GM12878 (cell line): ENCODE measurements at regions not wholly inside any gene's neighbourhood (a gene's known extent, or its start where the extent isn't known, plus 50 kb on each side); places are given as distances from the start of the nearest gene placed in this dataset.

Experiments
- BCLAF1 ChIP-seq: fragments of 450-650 bp; IDR thresholded peaks from 2 replicates; pipeline ENCODE4 v1.6.1; 2017; ENCODE audit warnings: antibody characterized with exemption, mild to moderate bottlenecking, moderate library complexity
- CEBPB ChIP-seq, 2 experiments: fragments of 150-350 bp in 1 of 2; IDR thresholded peaks; 2 replicates each; pipeline ENCODE4 v1.6.1; 2012 to 2014; ENCODE audit warnings: low read depth in 2 of 2, low read length in 2 of 2, borderline replicate concordance in 1 of 2, inconsistent platforms in 1 of 2
- EP300 ChIP-seq, 2 experiments: fragments of 150-350 bp in 1 of 2; IDR thresholded peaks; 2 replicates each; pipeline ENCODE4 v1.6.1; 2011 to 2012; ENCODE audit warnings: low read depth in 2 of 2, low read length in 2 of 2, borderline replicate concordance in 1 of 2, improper control_type of control experiment in 1 of 2, inconsistent platforms in 1 of 2; ENCODE audit not compliant: control insufficient read depth in 1 of 2
- EZH2 ChIP-seq: IDR thresholded peaks from 2 replicates; pipeline ENCODE4 v1.6.1; 2012; ENCODE audit warnings: low read depth, mild to moderate bottlenecking, control low read depth, inconsistent platforms, low read length, borderline replicate concordance; ENCODE audit not compliant: control insufficient read depth
- NFYB ChIP-seq: IDR thresholded peaks from 2 replicates; pipeline ENCODE4 v1.6.1; 2011; ENCODE audit warnings: low read depth, mild to moderate bottlenecking, low read length, improper control_type of control experiment, moderate library complexity; ENCODE audit not compliant: insufficient read depth
- TF ChIP-seq, protein P1 (sequence below), 3 experiments: IDR thresholded peaks in 2 of 3; conservative IDR thresholded peaks in 1 of 3; 2 replicates each; pipeline ENCODE4 v1.5.1; 2011; ENCODE audit warnings: low read depth in 3 of 3, low read length in 3 of 3, mild to moderate bottlenecking in 3 of 3, control low read depth in 2 of 3, moderate library complexity in 2 of 3, inconsistent platforms in 1 of 3, mixed read lengths in 1 of 3; ENCODE audit not compliant: control insufficient read depth in 2 of 3, insufficient read depth in 1 of 3; ENCODE audit errors: extremely low read depth in 1 of 3
- TF ChIP-seq, protein P2 (sequence below): IDR thresholded peaks from 2 replicates; pipeline ENCODE4 v1.6.1; 2011; ENCODE audit warnings: borderline replicate concordance, low read depth, mild to moderate bottlenecking, moderate library complexity, low read length; ENCODE audit not compliant: insufficient read depth, poor library complexity, severe bottlenecking

GRCh38 chr5:124537522-124537921, 208.9 kb downstream of the ZNF608 start:
- no peak for TF ChIP-seq CEBPB (IDR thresholded peaks at IDR 0.05; ENCODE audit: borderline replicate concordance in 1 of 2, low read depth in 2 of 2, low read length in 2 of 2)
- no peak for TF ChIP-seq EP300 (IDR thresholded peaks at IDR 0.05; ENCODE audit: borderline replicate concordance in 1 of 2, control insufficient read depth in 1 of 2, low read depth in 2 of 2, low read length in 2 of 2)
- no peak for TF ChIP-seq BCLAF1
- TF ChIP-seq, protein P1, sequence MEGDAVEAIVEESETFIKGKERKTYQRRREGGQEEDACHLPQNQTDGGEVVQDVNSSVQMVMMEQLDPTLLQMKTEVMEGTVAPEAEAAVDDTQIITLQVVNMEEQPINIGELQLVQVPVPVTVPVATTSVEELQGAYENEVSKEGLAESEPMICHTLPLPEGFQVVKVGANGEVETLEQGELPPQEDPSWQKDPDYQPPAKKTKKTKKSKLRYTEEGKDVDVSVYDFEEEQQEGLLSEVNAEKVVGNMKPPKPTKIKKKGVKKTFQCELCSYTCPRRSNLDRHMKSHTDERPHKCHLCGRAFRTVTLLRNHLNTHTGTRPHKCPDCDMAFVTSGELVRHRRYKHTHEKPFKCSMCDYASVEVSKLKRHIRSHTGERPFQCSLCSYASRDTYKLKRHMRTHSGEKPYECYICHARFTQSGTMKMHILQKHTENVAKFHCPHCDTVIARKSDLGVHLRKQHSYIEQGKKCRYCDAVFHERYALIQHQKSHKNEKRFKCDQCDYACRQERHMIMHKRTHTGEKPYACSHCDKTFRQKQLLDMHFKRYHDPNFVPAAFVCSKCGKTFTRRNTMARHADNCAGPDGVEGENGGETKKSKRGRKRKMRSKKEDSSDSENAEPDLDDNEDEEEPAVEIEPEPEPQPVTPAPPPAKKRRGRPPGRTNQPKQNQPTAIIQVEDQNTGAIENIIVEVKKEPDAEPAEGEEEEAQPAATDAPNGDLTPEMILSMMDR (IDR thresholded peaks at IDR 0.05 in 2 of 3, conservative IDR thresholded peaks at IDR 0.05 in 1 of 3; ENCODE audit: control insufficient read depth in 2 of 3, extremely low read depth in 1 of 3, insufficient read depth in 1 of 3, low read depth in 3 of 3, low read length in 3 of 3): no peak
- no peak for TF ChIP-seq EZH2
- TF ChIP-seq NFYB: no peak
- TF ChIP-seq, protein P2, sequence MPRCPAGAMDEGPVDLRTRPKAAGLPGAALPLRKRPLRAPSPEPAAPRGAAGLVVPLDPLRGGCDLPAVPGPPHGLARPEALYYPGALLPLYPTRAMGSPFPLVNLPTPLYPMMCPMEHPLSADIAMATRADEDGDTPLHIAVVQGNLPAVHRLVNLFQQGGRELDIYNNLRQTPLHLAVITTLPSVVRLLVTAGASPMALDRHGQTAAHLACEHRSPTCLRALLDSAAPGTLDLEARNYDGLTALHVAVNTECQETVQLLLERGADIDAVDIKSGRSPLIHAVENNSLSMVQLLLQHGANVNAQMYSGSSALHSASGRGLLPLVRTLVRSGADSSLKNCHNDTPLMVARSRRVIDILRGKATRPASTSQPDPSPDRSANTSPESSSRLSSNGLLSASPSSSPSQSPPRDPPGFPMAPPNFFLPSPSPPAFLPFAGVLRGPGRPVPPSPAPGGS: no peak
